Lower lobe of right lung (tissue), 2 donors: ENCODE measurements at regions not wholly inside any gene's neighbourhood (a gene's known extent, or its start where the extent isn't known, plus 50 kb on each side); places are given as distances from the start of the nearest gene placed in this dataset.

Experiments
- ATAC-seq, 2 donors: fragments of 200-7000 bp; cut with Tn5 transposase; one replicate each; pipeline ENCODE4 v1.9.1; 2020 to 2022; ENCODE audit warnings: mild to moderate bottlenecking in 2 of 2, moderate library complexity in 2 of 2
- DNase-seq: peaks from one replicate; pipeline ENCODE4 v3.0.0-alpha.2; 2020
- H3K27ac ChIP-seq: fragments of 200-600 bp; one replicate; pipeline ENCODE4 v1.8.0; 2022
- H3K27me3 ChIP-seq: fragments of 200-600 bp; one replicate; pipeline ENCODE4 v1.8.0; 2022; ENCODE audit warnings: low read depth
- H3K36me3 ChIP-seq: fragments of 200-600 bp; one replicate; pipeline ENCODE4 v1.8.0; 2022; ENCODE audit warnings: mild to moderate bottlenecking
- H3K4me1 ChIP-seq: fragments of 200-600 bp; one replicate; pipeline ENCODE4 v1.8.0; 2022
- H3K4me3 ChIP-seq: fragments of 200-600 bp; one replicate; pipeline ENCODE4 v1.8.0; 2022; ENCODE audit warnings: mild to moderate bottlenecking
- H3K9me3 ChIP-seq: fragments of 200-600 bp; one replicate; pipeline ENCODE4 v1.8.0; 2022
- CTCF ChIP-seq: fragments of 200-600 bp; IDR thresholded peaks from one replicate; pipeline ENCODE4 v1.8.0; 2022; ENCODE audit warnings: antibody characterized with exemption, mild to moderate bottlenecking
- intact Hi-C: fragments of 100-400 bp; cut with DNase I; formaldehyde crosslinking; loops from one replicate; pipeline ENCODE4 v1.11.0; 2022
- donor health status: DM: no; HTN: yes; CAD: no; lungs with severe emphysema.

DNA sequence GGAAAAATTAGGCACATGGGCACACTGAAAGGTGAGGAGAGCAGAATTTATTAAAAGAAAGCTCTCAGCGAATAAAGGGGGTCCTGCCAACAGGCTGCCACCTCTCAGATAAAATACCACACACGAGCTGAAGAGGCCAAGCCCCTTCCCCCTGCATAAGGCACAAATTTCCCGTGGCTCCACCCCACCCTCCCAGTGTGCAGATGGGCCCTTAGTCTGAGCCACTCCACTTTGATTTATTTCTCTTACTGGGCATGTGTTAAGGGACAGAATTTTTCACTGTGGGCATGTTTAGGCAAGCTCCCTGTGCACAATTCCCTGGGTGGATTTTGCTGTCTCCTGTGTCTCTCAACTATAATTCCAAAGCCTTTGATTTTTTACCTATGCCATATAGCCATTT, 409.8 kb downstream of the TBL1XR1 start:
- no peak for DNase-seq
- Histone ChIP-seq H3K9me3 (no peaks in the 10 kb centered on the region), H3K4me3 (no peak overlapping the region), H3K27ac (no peak overlapping the region), H3K27me3 (no peaks in the 10 kb centered on the region), H3K4me1 (no peaks in the 10 kb centered on the region), H3K36me3 (no peaks in the 10 kb centered on the region)
- ATAC-seq: no peak
- no peak for TF ChIP-seq CTCF
- intact Hi-C loops: no loop called here

DNA sequence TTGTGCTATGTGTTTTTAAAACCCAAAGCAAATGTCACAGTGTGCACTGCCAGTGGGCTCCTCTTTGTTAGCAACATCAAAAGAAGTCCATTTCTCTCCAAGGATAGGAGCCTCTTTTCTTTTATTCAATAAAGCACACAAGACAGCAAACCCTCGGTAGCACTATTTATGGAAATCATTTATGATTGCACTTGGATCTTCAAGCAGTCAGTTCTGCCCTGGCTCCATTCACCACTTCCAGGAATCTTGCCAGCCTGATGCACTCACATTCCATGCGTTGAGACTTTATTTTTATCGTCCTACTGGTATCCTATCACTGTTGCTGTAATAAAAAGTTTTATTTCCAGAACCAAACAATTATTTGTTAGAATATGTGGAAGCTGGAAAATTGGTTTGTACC, 412.1 kb downstream of the TBL1XR1 start:
- Histone ChIP-seq H3K27me3 (no peaks in the 10 kb centered on the region), H3K9me3 (no peaks in the 10 kb centered on the region), H3K27ac (no peak overlapping the region), H3K4me3 (no peak overlapping the region), H3K4me1 (no peaks in the 10 kb centered on the region), H3K36me3 (no peaks in the 10 kb centered on the region)
- ATAC-seq (no peak), DNase-seq (no peak)
- TF ChIP-seq CTCF: no peak
- intact Hi-C loops: no loop called here

- no peaks in the 10 kb centered on the region for H3K9me3 ChIP-seq
- no peak for ATAC-seq
- no peak overlapping the region for H3K4me3 ChIP-seq
- H3K27me3 ChIP-seq: no peaks in the 10 kb centered on the region
- H3K36me3 ChIP-seq: no peaks in the 10 kb centered on the region
- no peak for DNase-seq
- no peak overlapping the region for H3K27ac ChIP-seq
- intact Hi-C loops: no loop called here
- no peaks in the 10 kb centered on the region for H3K4me1 ChIP-seq
- TF ChIP-seq CTCF: no peak
Measured at GRCh38 chr3:176780766-176781165, 416.5 kb downstream of the TBL1XR1 start.

DNA sequence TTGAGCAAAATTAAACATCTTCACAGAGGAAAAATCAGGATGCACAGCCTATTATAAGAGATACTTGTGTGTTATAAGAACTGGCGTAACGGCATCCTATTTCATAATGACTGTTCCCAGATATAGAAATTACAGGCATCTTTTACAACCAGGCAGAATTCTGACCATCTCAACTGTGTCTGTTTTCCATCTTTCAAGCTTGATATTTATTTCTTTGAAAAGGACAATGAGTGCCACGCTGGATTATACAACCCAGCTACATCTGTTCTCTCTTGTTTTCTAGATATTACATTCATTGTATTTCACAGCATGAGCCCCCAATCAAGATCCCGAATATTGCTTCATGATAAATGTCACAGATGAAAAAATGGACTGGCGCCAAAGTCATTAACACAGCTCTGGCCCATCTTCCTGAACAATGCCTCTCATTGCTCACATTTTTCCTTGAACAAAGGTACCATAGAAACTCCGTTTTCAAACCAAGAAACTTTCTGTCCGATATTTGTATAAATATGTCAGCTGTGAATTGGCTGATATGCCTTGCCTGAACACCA, 420.6 kb downstream of the TBL1XR1 start:
- DNase-seq: no peak
- no peaks in the 10 kb centered on the region for H3K4me1 ChIP-seq
- H3K36me3 ChIP-seq: no peaks in the 10 kb centered on the region
- TF ChIP-seq CTCF: no peak
- no peak overlapping the region for H3K4me3 ChIP-seq
- no peak for ATAC-seq
- H3K27me3 ChIP-seq: no peaks in the 10 kb centered on the region
- H3K27ac ChIP-seq: no peak overlapping the region
- H3K9me3 ChIP-seq: peaks cover 22% of the 10 kb centered on the region
- intact Hi-C loops: no loop called here

GRCh38 chr3:176769547-176770190, 427.6 kb downstream of the TBL1XR1 start:
- ATAC-seq (no peak), DNase-seq (no peak)
- no peak overlapping the region for H3K4me3 ChIP-seq
- no peak overlapping the region for H3K27ac ChIP-seq
- peaks cover 21% of the 10 kb centered on the region for H3K9me3 ChIP-seq
- TF ChIP-seq CTCF: no peak
- no peaks in the 10 kb centered on the region for H3K36me3 ChIP-seq
- intact Hi-C loops: no loop called here
- no peaks in the 10 kb centered on the region for H3K4me1 ChIP-seq
- no peaks in the 10 kb centered on the region for H3K27me3 ChIP-seq
